HepG2 (cell line): ENCODE measurements at regions not wholly inside any gene's neighbourhood (a gene's known extent, or its start where the extent isn't known, plus 50 kb on each side); places are given as distances from the start of the nearest gene placed in this dataset.

Experiments used
- ATAC-seq: fragments of 200-7000 bp; cut with Tn5 transposase; 3 replicates; pipeline ENCODE4 v1.9.1; 2020; ENCODE audit warnings: mild to moderate bottlenecking, moderate library complexity
- BruUV-seq: library from RNA; stranded (reverse); fragments of 400-500 nt; replicated peaks from 2 replicates; lab custom pipeline; 2021; lab: Mats Ljungman, UMichigan
- CTCF ChIA-PET: fragments of 300-600 bp; formaldehyde crosslinking; extraction: SDS; loops from one replicate; lab custom pipeline; 2021; ENCODE audit warnings: low total read pairs, inconsistent platforms, low intra/inter-chr PET ratio; lab: Yijun Ruan, JAX
- POLR2A ChIA-PET: fragments of 350-600 bp; sonication (Branson Sonifier 250); formaldehyde crosslinking; loops from one replicate; lab custom pipeline; 2020; ENCODE audit warnings: antibody characterized with exemption, inconsistent platforms; lab: Yijun Ruan, JAX
- DNase-seq: peaks from one replicate; pipeline ENCODE4 v3.0.0-alpha.2; 2015; ENCODE audit warnings: low spot score
- FAIRE-seq: peaks from 3 replicates; lab custom pipeline; 2011; peaks lifted over from hg19 to GRCh38; lab: Jason Lieb, UNC
- H2AFZ ChIP-seq: one replicate; pipeline ENCODE4 v1.6.1; 2011; ENCODE audit warnings: low read length, inconsistent platforms
- H3K27ac ChIP-seq: fragments of 300-600 bp; 3 replicates; pipeline ENCODE4 v1.8.0; 2011; ENCODE audit warnings: mixed run types, mild to moderate bottlenecking, mixed read lengths, low read length, inconsistent platforms; ENCODE audit not compliant: insufficient read depth; ENCODE audit errors: extremely low read length
- H3K27me3 ChIP-seq, 2 experiments: fragments of 200-600 bp in 1 of 2; 2 replicates in 1 of 2; 3 replicates in 1 of 2; pipeline versions ENCODE4 v1.6.0 to v1.8.0; 2011; ENCODE audit warnings: low read length in 2 of 2, mild to moderate bottlenecking in 2 of 2, moderate library complexity in 2 of 2, inconsistent platforms in 1 of 2; ENCODE audit not compliant: insufficient read depth in 2 of 2, control insufficient read depth in 1 of 2
- H3K36me3 ChIP-seq, 2 experiments: fragments of 200-600 bp in 1 of 2; replicated peaks in 1 of 2; 2 replicates in 1 of 2; 3 replicates in 1 of 2; pipeline versions ENCODE4 v1.5.1 to v1.8.0; 2011; ENCODE audit warnings: low read length in 2 of 2, inconsistent platforms in 1 of 2; ENCODE audit not compliant: insufficient read depth in 2 of 2, control insufficient read depth in 1 of 2
- H3K4me1 ChIP-seq: 2 replicates; pipeline ENCODE4 v1.5.1; 2012; ENCODE audit warnings: low read length, inconsistent platforms; ENCODE audit not compliant: insufficient read depth
- H3K4me2 ChIP-seq: 2 replicates; pipeline ENCODE4 v1.6.0; 2011; ENCODE audit warnings: low read depth, low read length, inconsistent platforms
- H3K4me3 ChIP-seq, 3 experiments: fragments of 200-600 bp in 1 of 3; sonication (generic), shearing (Covaris generic) in 1 of 3; replicated peaks in 1 of 3; 2 replicates each; pipeline ENCODE4 v1.5.1; 2011 to 2016; ENCODE audit warnings: low read length in 3 of 3, inconsistent platforms in 2 of 3, low read depth in 2 of 3, mild to moderate bottlenecking in 2 of 3, control low read depth in 1 of 3, mixed read lengths in 1 of 3; ENCODE audit not compliant: insufficient read depth in 1 of 3
- H3K79me2 ChIP-seq: one replicate; pipeline ENCODE4 v1.6.1; 2011; ENCODE audit warnings: low read length, inconsistent platforms; ENCODE audit not compliant: insufficient read depth
- H3K9ac ChIP-seq: 2 replicates; pipeline ENCODE4 v1.6.0; 2011; ENCODE audit warnings: mild to moderate bottlenecking, low read depth, low read length, inconsistent platforms; ENCODE audit not compliant: insufficient read depth
- H3K9me3 ChIP-seq: 2 replicates; pipeline ENCODE4 v1.5.1; 2012; ENCODE audit warnings: mild to moderate bottlenecking, low read length
- H4K20me1 ChIP-seq: 2 replicates; pipeline ENCODE4 v1.6.0; 2011; ENCODE audit warnings: inconsistent platforms, mild to moderate bottlenecking, low read length, moderate library complexity; ENCODE audit not compliant: insufficient read depth
- ASH2L ChIP-seq: fragments of 300-600, 200-600 bp; sonication (generic); IDR thresholded peaks from 2 replicates; pipeline ENCODE4 v1.7.0; 2017; ENCODE audit warnings: low read depth, mild to moderate bottlenecking, moderate library complexity, mixed read lengths, low read length; ENCODE audit not compliant: insufficient read length
- CCAR2 ChIP-seq: fragments of 200-400 bp; formaldehyde crosslinking; optimal IDR thresholded peaks from 2 replicates; pipeline ENCODE3; 2018; ENCODE audit warnings: low read depth, mild to moderate bottlenecking, low read length, moderate library complexity
- ETV5 ChIP-seq: IDR thresholded peaks from 2 replicates; pipeline ENCODE4 v1.6.1; 2018; ENCODE audit warnings: missing biosample characterization, missing genetic modification reagents, inconsistent platforms, borderline replicate concordance
- GATAD2A ChIP-seq: IDR thresholded peaks from 2 replicates; pipeline ENCODE4 v1.6.1; 2016
- GTF3A ChIP-seq: sonication (generic); formaldehyde crosslinking; conservative IDR thresholded peaks from 2 replicates; pipeline ENCODE4 v1.4.0; 2020; ENCODE audit warnings: mild to moderate bottlenecking, missing genetic modification reagents
- MAFG ChIP-seq: sonication (generic); formaldehyde crosslinking; IDR thresholded peaks from 2 replicates; pipeline ENCODE4 v1.5.1; 2020; ENCODE audit warnings: mild to moderate bottlenecking, missing genetic modification reagents
- MYC ChIP-seq: sonication (generic); formaldehyde crosslinking; IDR thresholded peaks from 2 replicates; pipeline ENCODE4 v1.9.0; 2021; ENCODE audit warnings: missing genetic modification reagents, borderline replicate concordance
- PAF1 ChIP-seq: IDR thresholded peaks from 2 replicates; pipeline ENCODE4 v1.6.1; 2016; ENCODE audit warnings: missing genetic modification reagents, missing compliant biosample characterization
- RFX1 ChIP-seq: fragments of 450-650 bp; IDR thresholded peaks from 2 replicates; pipeline ENCODE4 v1.6.1; 2017
- SAFB2 ChIP-seq: sonication (generic); formaldehyde crosslinking; IDR thresholded peaks from 2 replicates; pipeline ENCODE4 v1.5.1; 2020; ENCODE audit warnings: missing genetic modification reagents, low read depth, mild to moderate bottlenecking, borderline replicate concordance
- XRCC5 ChIP-seq: fragments of 200-400 bp; formaldehyde crosslinking; optimal IDR thresholded peaks from 2 replicates; pipeline ENCODE3; 2017; ENCODE audit warnings: mild to moderate bottlenecking, low read length
- ZBTB42 ChIP-seq: sonication (generic); formaldehyde crosslinking; IDR thresholded peaks from 2 replicates; pipeline ENCODE4 v1.5.0; 2020; ENCODE audit warnings: mild to moderate bottlenecking, missing genetic modification reagents
- ZNF225 ChIP-seq: sonication (generic); formaldehyde crosslinking; IDR thresholded peaks from 2 replicates; pipeline ENCODE4 v1.4.0; 2020; ENCODE audit warnings: mild to moderate bottlenecking, missing genetic modification reagents
- ZNF333 ChIP-seq: sonication (generic); formaldehyde crosslinking; IDR thresholded peaks from 2 replicates; pipeline ENCODE4 v1.4.0; 2020; ENCODE audit warnings: mild to moderate bottlenecking, missing genetic modification reagents, borderline replicate concordance
- WGBS: methylation state at CpG from one replicate; pipeline ENCODE4 v1.1.6; 2017; ENCODE audit warnings: low lambda C conversion rate; 5-methylcytosine and 5-hydroxymethylcytosine counted together
- in situ Hi-C: cut with HindIII; loops from 2 replicates; pipeline ENCODE4 v1.10.0; 2017; ENCODE audit warnings: low pct_unique_long_range_greater_than_20kb; ENCODE audit not compliant: extremely low pct_ligation_motif_present
- intact Hi-C: fragments of 100-400 bp; cut with micrococcal nuclease; formaldehyde crosslinking; loops from one replicate; pipeline ENCODE4 v1.10.0; 2022; ENCODE audit not compliant: unreplicated experiment
- TF ChIP-seq, protein P1 (sequence below): sonication (generic); formaldehyde crosslinking; IDR thresholded peaks from 2 replicates; pipeline ENCODE4 v1.4.0; 2020; ENCODE audit warnings: mild to moderate bottlenecking, missing genetic modification reagents, borderline replicate concordance
- TF ChIP-seq, protein P2 (sequence below): sonication (generic); formaldehyde crosslinking; IDR thresholded peaks from 2 replicates; pipeline ENCODE4 v1.9.0; 2022; ENCODE audit warnings: missing genetic modification reagents, mild to moderate bottlenecking, borderline replicate concordance
- TF ChIP-seq, protein P3 (sequence below): IDR thresholded peaks from 2 replicates; pipeline ENCODE4 v1.6.1; 2016
- TF ChIP-seq, protein P4 (sequence below): sonication (generic); formaldehyde crosslinking; IDR thresholded peaks from 2 replicates; pipeline ENCODE4 v1.5.0; 2020; ENCODE audit warnings: missing genetic modification reagents, mild to moderate bottlenecking, borderline replicate concordance

DNA sequence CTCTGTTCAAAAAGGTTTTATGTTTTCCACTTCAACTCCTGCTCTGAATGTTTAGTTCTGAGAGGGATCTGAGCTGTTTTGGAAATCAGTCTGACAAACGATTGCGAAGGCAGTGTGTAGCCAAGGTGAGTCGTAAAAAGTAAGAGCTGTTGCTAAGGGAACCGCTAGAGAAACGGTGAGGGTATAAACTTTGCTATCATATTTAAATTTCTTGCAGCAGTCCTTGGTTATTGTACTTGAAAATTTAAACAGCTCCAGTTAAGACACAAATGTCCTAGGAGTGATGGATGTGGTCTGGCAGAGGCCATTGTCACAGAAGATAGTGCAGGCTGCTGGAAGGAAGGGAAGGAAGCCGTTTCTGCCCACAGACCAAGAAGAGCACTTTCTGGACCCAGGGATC is 64.9 kb upstream of the CITED2 start (continued):
- TF ChIP-seq PAF1 (CRISPR knock-in tag) = no peak

DNA sequence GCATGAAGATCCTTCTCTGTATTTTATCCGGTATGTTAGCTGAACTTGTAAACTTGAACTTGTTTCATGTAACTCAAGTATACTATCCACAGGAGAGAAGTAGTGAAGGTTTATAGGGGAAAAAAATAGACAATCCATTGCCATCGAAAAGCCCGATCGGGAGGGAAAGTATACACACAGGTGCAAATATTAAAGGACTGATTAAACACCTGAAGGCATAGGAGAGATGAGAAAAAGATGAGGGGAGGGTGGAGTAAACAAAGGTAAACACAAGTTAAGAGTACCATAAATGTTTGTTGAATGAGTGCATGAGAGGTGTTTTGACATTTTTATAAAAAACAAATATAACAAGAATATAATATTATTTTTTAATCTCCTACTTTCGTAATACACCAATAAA is 64.3 kb upstream of the CITED2 start:
- in situ Hi-C loops = no loop called here
- no peak overlapping the region for H3K9ac ChIP-seq
- DNase-seq (no peak), ATAC-seq (no peak), FAIRE-seq (no peak)
- POLR2A ChIA-PET = no interaction called here
- H3K79me2 ChIP-seq = no peaks in the 10 kb centered on the region
- no TSS peak for BruUV-seq
- 79% methylated on average over 5 of the region's 5 CpGs for WGBS
- H3K4me3 ChIP-seq = no peak overlapping the region
- no peaks in the 10 kb centered on the region for H4K20me1 ChIP-seq
- intact Hi-C loops = no loop called here
- CTCF ChIA-PET = no interaction called here
- H3K4me2 ChIP-seq = no peak overlapping the region
- H3K27ac ChIP-seq = no peak overlapping the region
- no peaks in the 10 kb centered on the region for H3K9me3 ChIP-seq
- no peaks in the 10 kb centered on the region for H3K36me3 ChIP-seq
- no peak overlapping the region for H2AFZ ChIP-seq
- H3K4me1 ChIP-seq = peaks cover 4% of the 10 kb centered on the region
- H3K27me3 ChIP-seq = peaks cover 0 to 1% of the 10 kb centered on the region in 2 experiments; a peak in 1 of 5 replicates
- no peak for TF ChIP-seq GATAD2A (CRISPR knock-in tag)
- TF ChIP-seq XRCC5 = no peak
- no peak for TF ChIP-seq ETV5 (CRISPR knock-in tag)
- no peak for TF ChIP-seq MYC (CRISPR knock-in tag)
- TF ChIP-seq ASH2L = no peak
- TF ChIP-seq ZBTB42 = no peak
- TF ChIP-seq MAFG (CRISPR knock-in tag) = no peak
- TF ChIP-seq, protein P1, sequence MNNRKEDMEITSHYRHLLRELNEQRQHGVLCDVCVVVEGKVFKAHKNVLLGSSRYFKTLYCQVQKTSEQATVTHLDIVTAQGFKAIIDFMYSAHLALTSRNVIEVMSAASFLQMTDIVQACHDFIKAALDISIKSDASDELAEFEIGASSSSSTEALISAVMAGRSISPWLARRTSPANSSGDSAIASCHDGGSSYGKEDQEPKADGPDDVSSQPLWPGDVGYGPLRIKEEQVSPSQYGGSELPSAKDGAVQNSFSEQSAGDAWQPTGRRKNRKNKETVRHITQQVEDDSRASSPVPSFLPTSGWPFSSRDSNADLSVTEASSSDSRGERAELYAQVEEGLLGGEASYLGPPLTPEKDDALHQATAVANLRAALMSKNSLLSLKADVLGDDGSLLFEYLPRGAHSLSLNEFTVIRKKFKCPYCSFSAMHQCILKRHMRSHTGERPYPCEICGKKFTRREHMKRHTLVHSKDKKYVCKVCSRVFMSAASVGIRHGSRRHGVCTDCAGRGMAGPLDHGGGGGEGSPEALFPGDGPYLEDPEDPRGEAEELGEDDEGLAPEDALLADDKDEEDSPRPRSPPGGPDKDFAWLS (CRISPR knock-in tag) = no peak
- TF ChIP-seq SAFB2 (CRISPR knock-in tag) = no peak
- TF ChIP-seq, protein P2, sequence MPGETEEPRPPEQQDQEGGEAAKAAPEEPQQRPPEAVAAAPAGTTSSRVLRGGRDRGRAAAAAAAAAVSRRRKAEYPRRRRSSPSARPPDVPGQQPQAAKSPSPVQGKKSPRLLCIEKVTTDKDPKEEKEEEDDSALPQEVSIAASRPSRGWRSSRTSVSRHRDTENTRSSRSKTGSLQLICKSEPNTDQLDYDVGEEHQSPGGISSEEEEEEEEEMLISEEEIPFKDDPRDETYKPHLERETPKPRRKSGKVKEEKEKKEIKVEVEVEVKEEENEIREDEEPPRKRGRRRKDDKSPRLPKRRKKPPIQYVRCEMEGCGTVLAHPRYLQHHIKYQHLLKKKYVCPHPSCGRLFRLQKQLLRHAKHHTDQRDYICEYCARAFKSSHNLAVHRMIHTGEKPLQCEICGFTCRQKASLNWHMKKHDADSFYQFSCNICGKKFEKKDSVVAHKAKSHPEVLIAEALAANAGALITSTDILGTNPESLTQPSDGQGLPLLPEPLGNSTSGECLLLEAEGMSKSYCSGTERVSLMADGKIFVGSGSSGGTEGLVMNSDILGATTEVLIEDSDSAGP (CRISPR knock-in tag) = no peak
- TF ChIP-seq, protein P3, sequence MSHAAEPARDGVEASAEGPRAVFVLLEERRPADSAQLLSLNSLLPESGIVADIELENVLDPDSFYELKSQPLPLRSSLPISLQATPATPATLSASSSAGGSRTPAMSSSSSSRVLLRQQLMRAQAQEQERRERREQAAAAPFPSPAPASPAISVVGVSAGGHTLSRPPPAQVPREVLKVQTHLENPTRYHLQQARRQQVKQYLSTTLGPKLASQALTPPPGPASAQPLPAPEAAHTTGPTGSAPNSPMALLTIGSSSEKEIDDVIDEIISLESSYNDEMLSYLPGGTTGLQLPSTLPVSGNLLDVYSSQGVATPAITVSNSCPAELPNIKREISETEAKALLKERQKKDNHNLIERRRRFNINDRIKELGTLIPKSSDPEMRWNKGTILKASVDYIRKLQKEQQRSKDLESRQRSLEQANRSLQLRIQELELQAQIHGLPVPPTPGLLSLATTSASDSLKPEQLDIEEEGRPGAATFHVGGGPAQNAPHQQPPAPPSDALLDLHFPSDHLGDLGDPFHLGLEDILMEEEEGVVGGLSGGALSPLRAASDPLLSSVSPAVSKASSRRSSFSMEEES = no peak
- TF ChIP-seq ZNF225 (CRISPR knock-in tag) = no peak
- no peak for TF ChIP-seq CCAR2
- TF ChIP-seq RFX1 = no peak
- no peak for TF ChIP-seq ZNF333 (CRISPR knock-in tag)
- TF ChIP-seq, protein P4, sequence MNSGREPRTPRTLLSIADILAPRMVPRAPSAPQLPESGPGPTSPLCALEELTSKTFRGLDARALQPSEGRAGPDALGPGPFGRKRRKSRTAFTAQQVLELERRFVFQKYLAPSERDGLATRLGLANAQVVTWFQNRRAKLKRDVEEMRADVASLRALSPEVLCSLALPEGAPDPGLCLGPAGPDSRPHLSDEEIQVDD (CRISPR knock-in tag) = no peak
- TF ChIP-seq GTF3A (CRISPR knock-in tag) = no peak
